Suppressor macrophage treated with lipopolysaccharide for 4 hours (primary cell): ENCODE measurements at regions not wholly inside any gene's neighbourhood (a gene's known extent, or its start where the extent isn't known, plus 50 kb on each side); places are given as distances from the start of the nearest gene placed in this dataset.

Experiments
- DNase-seq: peaks from one replicate; pipeline ENCODE4 v3.0.0-alpha.2; 2020

DNA sequence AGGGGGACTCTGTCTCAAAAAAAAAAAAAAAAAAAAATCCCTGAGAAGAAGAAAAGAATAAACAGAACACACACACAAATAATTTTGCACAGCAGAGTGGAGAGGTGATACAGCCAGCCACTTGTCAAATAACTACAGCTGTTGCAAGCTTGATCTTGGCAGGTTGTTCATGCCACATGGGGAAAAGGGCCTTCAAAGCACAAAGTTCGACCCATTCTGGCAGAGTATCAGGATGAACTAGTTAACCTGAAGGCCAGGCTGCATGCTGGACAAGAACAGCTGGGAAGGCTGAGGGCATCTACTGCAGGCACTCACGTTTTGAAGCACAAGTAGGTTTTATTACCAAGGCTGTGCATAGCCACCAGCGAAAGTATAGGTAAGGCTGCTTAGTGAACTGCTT, 104.1 kb downstream of the KCTD15 start:
- DNase-seq = no peak

- DNase-seq = no peak
These were observed 105.7 kb downstream of the KCTD15 start for GRCh38 chr19:33902395-33902794.

GRCh38 chr19:33902802-33903488, 106.3 kb downstream of the KCTD15 start:
- DNase-seq = no peak

DNA sequence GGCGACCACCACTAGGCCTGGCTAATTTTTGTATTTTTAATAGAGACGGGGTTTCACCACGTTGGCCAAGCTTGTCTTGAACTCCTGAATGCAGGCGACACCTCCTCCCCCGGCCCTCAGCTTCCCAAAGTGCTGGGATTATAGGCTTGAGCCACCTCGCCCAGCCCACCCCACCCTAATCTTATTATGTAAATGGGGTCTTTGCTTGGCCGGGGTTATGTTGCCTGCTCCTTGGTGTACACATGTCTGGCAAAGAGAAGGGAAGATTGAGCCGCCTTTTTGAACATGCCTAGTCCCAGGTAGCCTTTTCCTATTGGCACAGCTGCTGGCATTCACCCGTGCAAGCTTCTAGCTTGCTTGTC, 106.8 kb downstream of the KCTD15 start:
- no peak for DNase-seq

DNA sequence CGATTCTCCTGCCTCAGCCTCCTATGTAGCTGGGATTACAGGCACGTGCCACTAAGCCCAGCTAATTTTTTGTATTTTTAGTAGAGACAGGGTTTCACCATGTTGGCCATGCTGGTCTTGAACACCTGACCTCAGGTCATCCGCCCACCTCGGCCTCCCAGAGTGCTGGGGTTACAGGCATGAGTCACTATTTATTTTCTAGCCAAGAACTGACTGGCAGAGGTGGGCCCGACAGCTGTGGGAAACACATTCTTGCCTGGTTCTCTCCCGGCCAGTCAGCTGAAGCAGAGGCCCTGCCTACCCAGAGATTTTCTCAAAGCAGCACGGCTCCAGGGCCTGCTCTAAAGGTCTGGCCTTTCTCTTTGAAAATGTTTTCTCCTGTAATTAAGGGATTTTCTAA, 108.0 kb downstream of the KCTD15 start:
- no peak for DNase-seq

DNA sequence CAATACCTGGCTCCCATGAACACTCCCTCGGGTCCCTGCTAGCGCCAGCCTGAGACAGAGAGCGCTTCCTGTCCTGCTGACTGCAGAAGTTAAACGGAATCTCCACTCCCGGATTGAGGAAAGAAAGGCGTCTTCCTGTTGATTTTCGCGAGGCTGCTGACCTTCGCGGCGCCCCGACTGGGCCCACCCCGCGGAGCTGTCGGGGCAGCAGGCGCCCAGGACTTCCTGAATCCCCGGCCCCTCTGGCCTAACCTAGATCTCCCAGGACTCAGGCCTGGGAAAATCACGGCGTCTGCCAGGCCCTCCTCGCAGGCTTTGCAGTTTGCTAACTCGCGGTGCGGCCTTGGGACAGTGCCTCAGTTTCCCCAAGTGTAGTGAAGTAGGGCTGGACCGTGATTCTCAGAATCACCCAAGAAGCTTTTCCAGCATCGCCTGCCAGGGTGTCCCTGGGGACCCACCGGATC, 108.8 kb downstream of the KCTD15 start:
- DNase-seq = no peak

GRCh38 chr19:33905937-33906577, 109.4 kb downstream of the KCTD15 start:
- no peak for DNase-seq

DNA sequence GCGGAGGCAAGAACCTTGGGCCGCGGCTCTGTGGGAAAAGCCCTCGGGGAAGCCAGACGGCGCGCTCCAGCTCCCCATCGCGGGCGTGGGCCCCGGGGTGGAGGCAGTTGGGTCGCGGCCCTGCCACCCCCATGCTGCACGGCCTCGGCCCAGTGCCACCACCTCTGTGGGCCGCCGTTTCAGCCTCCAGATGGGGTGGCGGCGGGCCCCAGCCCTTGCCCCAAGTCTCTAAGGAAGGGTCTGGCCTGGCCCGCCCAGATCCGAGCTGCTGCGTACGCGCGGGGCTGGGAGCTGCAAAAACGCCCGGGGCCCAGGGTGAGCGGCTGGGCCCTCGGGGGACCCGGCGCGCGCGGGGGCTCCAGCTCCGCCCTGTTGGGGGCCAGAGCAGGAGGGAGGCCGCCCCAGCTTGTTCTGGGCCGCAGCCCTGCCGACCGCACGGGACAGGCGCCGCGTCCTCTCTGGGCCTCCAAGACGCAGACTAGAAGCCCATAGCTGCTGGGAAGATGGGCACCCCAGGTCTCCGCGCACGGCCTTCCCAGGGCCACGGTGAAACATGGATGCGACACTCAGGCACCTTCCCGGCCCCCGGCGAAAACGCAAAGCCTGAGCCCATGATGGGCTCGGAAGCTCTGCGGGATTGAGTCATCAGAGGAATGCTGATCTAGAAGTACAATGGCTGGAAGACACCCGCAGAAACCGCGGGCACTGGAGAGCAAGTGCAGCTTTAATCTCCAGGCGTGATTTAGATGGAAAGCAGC, 110.1 kb downstream of the KCTD15 start:
- DNase-seq = no peak

DNA sequence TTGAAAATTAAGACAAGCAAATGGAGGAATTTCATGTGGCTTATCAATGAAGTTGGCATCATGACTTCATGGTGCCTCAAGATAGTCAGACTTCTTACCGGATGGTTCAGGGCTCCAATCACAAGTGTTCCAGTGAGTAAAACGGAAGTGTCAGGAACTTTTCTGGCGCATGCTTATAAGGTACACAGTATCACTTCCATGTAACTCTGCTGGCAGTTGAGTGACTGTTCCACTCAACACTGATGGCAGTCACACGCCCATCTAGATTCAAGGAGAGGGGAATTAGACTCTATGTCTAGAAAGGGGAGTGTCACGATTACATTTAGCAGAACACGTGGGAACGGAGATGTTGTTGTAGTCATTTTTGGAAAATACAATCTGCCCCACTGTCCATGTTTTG, 114.3 kb downstream of the KCTD15 start:
- no peak for DNase-seq

DNA sequence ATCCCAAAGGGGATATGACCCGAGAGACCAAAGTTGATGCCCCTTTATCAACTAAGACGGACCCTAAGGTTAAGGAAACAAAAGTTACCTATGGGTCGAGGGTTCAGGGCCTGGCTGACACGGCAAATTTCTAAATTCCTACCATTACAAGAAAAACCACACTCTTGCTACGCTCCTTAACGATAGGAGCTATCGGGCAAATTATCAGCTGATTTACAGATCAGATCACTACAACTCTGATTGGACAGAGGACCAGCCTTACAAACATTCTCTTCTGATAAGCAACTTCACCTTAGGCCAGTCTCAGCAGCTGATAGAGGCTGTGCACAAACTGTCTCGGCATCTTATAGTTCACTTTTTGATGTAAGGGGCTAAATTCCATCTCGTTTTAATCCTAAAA, 117.9 kb downstream of the KCTD15 start:
- no peak for DNase-seq

GRCh38 chr19:33916792-33917191, 120.1 kb downstream of the KCTD15 start:
- no peak for DNase-seq

GRCh38 chr19:33919291-33919690, 122.6 kb downstream of the KCTD15 start:
- DNase-seq = no peak

GRCh38 chr19:33921165-33921564, 124.5 kb downstream of the KCTD15 start:
- DNase-seq = no peak

DNA sequence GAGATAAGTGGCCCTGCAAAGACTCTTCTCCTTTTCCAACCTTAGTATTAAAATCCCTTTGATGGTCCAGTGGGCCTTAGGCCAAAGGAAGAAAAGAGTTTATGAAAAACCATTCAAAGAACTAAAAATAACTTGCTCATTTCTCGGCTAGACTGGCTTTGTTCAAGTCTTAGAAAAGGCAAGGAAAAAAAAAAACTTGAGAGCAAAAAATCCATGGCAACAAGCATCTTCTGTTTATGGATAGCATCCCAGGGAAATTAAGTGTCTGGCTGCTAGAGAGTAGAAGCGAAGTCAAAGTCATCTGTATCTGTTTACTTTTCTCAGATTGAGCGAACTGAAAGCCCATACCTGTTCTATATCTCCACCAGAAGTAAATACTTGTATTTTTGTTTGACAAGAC, 129.6 kb downstream of the KCTD15 start:
- DNase-seq = no peak

DNA sequence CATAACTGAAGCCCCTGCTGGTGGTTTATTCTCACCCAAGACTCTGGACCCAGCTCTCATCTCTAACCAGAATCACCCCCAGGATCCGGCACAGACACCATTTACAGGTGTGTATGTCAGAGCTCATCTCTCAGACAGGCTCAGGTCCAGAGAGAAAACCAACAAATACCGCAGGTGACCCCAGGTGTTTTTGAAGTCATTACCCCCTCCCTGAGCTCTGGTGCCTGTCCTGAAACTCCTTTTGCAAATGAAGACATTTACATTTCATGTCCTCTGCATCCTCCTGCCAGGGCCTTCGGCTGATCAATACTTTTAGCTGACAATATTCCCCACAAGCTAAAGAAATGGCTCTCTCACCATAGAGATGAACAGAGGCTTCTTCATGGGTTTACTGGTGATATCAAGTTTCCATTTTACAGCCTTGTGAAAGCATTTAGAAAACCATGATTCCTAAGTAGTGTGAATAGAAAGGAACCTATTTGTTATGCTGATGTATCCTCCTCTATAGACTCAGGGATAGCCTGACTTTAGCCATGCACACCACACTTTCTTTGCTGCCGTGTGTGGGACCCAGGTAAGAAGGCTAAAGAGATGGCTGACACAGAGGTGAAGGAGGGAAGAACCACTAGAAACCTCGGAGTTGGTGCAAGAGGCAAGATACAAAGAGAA, 131.3 kb downstream of the KCTD15 start:
- no peak for DNase-seq

DNA sequence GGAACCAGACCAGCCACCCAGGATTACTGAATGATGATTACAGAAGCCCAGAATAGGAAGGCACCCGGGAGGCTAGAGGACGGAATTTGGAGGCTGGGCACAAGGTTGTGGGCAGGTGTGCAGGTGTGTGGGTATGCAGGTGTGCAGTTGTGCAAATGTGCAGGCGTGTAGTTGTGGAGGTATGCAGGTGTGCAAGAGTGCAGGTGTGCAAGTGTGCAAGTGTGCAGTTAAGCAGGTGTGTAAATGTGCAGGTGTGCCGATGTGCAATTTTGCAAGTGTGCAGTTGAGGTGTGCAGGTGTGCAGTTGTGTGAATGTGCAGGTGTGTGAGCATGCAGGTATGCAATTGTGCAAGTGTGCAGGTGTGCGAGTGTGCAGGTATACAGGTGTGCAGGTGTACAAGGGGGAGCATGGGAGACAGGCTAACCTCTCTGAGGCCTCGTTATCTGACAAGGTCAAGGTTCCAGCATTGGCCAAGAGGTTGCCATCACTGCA, 131.8 kb downstream of the KCTD15 start:
- no peak for DNase-seq

- DNase-seq = no peak
These were observed 137.3 kb downstream of the KCTD15 start for GRCh38 chr19:33933931-33934330.

- no peak for DNase-seq
These were observed 142.2 kb downstream of the KCTD15 start for GRCh38 chr19:33938821-33939220.

- DNase-seq = no peak
These were observed 144.5 kb downstream of the KCTD15 start for GRCh38 chr19:33941133-33941532.

- DNase-seq = no peak
These were observed 150.0 kb downstream of the KCTD15 start for GRCh38 chr19:33946535-33947264.

DNA sequence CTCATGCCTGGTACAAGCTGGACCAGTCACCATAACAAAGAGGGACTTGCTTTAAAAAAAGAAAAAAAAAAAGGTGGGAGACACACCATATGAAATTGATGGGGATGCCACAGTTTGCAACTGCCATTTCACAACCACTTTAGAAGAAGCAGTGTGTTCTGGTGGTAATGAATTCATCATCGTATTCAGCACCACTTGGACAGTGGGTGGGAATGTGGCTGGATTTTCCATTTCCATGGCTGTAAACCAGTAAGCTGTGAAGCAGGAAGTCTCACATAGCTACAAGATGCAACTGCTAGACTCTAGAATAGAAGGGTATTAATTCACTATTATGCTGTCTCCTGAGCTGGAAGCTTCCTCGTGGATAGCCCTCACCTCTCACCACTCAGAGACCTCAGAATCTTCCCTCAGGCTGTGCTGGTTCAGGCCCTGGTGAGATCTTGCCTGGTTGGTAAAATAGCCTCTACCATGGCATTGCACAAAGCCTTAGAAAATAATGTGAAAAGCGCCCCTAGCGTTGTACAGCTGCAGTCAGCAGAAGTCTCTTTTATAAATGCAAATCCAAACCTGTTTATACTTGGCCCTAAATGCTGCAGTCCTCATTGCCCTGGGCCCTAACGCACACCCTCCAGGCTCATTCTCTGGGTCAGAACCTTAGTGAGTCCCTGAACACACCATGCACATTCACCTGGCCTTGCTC, 150.7 kb downstream of the KCTD15 start:
- no peak for DNase-seq
